K562 (cell line): ENCODE measurements at regions not wholly inside any gene's neighbourhood (a gene's known extent, or its start where the extent isn't known, plus 50 kb on each side); places are given as distances from the start of the nearest gene placed in this dataset.

Experiments used
- ETV5 ChIP-seq: sonication (generic); formaldehyde crosslinking; IDR thresholded peaks from 2 replicates; pipeline ENCODE4 v1.4.0; 2020; ENCODE audit warnings: low read depth, mild to moderate bottlenecking, missing genetic modification reagents
- EZH2 ChIP-seq: IDR thresholded peaks from 2 replicates; pipeline ENCODE4 v1.6.1; 2012; ENCODE audit warnings: low read depth, mild to moderate bottlenecking, inconsistent platforms, low read length, borderline replicate concordance
- FOS ChIP-seq: IDR thresholded peaks from 3 replicates; pipeline ENCODE4 v1.6.1; 2011; ENCODE audit not compliant: insufficient read length; ENCODE audit errors: extremely low read depth
- HIVEP1 ChIP-seq: fragments of 250-450 bp; sonication (Bioruptor Pico); IDR thresholded peaks from 2 replicates; pipeline ENCODE4 v1.4.0; 2020; ENCODE audit warnings: mild to moderate bottlenecking
- NR2C2 ChIP-seq, 2 experiments: fragments of 200-800 bp in 1 of 2; sonication (Bioruptor generic) in 1 of 2; sonication (generic) in 1 of 2; formaldehyde crosslinking in 1 of 2; IDR thresholded peaks; 2 replicates each; pipeline versions ENCODE4 v1.6.1 to v1.8.0; 2016 to 2022; ENCODE audit warnings: mild to moderate bottlenecking in 1 of 2, missing compliant biosample characterization in 1 of 2, missing genetic modification characterization in 1 of 2, missing genetic modification reagents in 1 of 2
- RAD21 ChIP-seq, 2 experiments: fragments of 250-450 bp in 1 of 2; fragments of 450-650 bp in 1 of 2; sonication (Bioruptor Pico) in 1 of 2; formaldehyde crosslinking in 1 of 2; IDR thresholded peaks in 1 of 2; conservative IDR thresholded peaks in 1 of 2; 2 replicates each; pipeline versions ENCODE4 v1.4.0 to v1.8.0; 2020 to 2022; ENCODE audit warnings: mild to moderate bottlenecking in 2 of 2, moderate library complexity in 1 of 2
- SAFB2 ChIP-seq: fragments of 200-400 bp; formaldehyde crosslinking; IDR thresholded peaks from 2 replicates; pipeline ENCODE4 v1.6.1; 2018; ENCODE audit warnings: borderline replicate concordance, low read length, low read depth, moderate library complexity; ENCODE audit not compliant: severe bottlenecking
- SMC3 ChIP-seq: conservative IDR thresholded peaks from 2 replicates; pipeline ENCODE4 v1.6.1; 2011; ENCODE audit warnings: low read depth, low read length, improper control_type of control experiment; ENCODE audit not compliant: insufficient read depth
- SRSF1 ChIP-seq: fragments of 200-400 bp; formaldehyde crosslinking; IDR thresholded peaks from 2 replicates; pipeline ENCODE4 v1.6.1; 2017; ENCODE audit warnings: mild to moderate bottlenecking, low read depth, low read length, moderate library complexity
- ZFPM2 ChIP-seq: fragments of 250-450 bp; sonication (Bioruptor Pico); IDR thresholded peaks from 2 replicates; pipeline ENCODE4 v1.5.1; 2022; ENCODE audit warnings: mild to moderate bottlenecking
- ZNF311 ChIP-seq: fragments of 250-450 bp; sonication (Bioruptor Pico); IDR thresholded peaks from 2 replicates; pipeline ENCODE4 v1.4.0; 2020; ENCODE audit warnings: mild to moderate bottlenecking, moderate library complexity
- ZNF589 ChIP-seq: fragments of 200-800 bp; sonication (Bioruptor generic); IDR thresholded peaks from 2 replicates; pipeline ENCODE4 v1.6.1; 2016; ENCODE audit warnings: low read depth, missing genetic modification characterization, missing compliant biosample characterization
- ZNF668 ChIP-seq: fragments of 250-450 bp; sonication (Bioruptor Pico); IDR thresholded peaks from 2 replicates; pipeline ENCODE4 v1.8.0; 2022; ENCODE audit warnings: mild to moderate bottlenecking, inconsistent platforms
- TF ChIP-seq, protein P1 (sequence below): fragments of 450-650 bp; IDR thresholded peaks from 2 replicates; pipeline ENCODE4 v1.6.1; 2016; ENCODE audit warnings: borderline replicate concordance
- TF ChIP-seq, protein P2 (sequence below), 2 experiments: fragments of 200-800 bp in 1 of 2; sonication (Bioruptor generic) in 1 of 2; sonication (generic) in 1 of 2; formaldehyde crosslinking in 1 of 2; IDR thresholded peaks in 1 of 2; conservative IDR thresholded peaks in 1 of 2; 2 replicates each; pipeline versions ENCODE4 v1.5.0 to v1.6.1; 2016 to 2020; ENCODE audit warnings: missing compliant biosample characterization in 1 of 2, missing genetic modification characterization in 1 of 2, missing genetic modification reagents in 1 of 2
- TF ChIP-seq, protein P3 (sequence below): sonication (generic); formaldehyde crosslinking; IDR thresholded peaks from 2 replicates; pipeline ENCODE4 v1.8.0; 2022; ENCODE audit warnings: missing genetic modification reagents, mild to moderate bottlenecking, borderline replicate concordance
- TF ChIP-seq, protein P4 (sequence below), 3 experiments: IDR thresholded peaks in 2 of 3; conservative IDR thresholded peaks in 1 of 3; 2 replicates each; pipeline ENCODE4 v1.5.1; 2011 to 2012; ENCODE audit warnings: low read length in 3 of 3, mild to moderate bottlenecking in 3 of 3, control low read depth in 2 of 3, improper control_type of control experiment in 1 of 3, inconsistent platforms in 1 of 3, low read depth in 1 of 3, mixed read lengths in 1 of 3, moderate library complexity in 1 of 3; ENCODE audit not compliant: insufficient read depth in 2 of 3
- TF ChIP-seq, protein P5 (sequence below): fragments of 250-450 bp; sonication (Bioruptor Pico); IDR thresholded peaks from 2 replicates; pipeline ENCODE4 v1.6.1; 2021; ENCODE audit warnings: mild to moderate bottlenecking

DNA sequence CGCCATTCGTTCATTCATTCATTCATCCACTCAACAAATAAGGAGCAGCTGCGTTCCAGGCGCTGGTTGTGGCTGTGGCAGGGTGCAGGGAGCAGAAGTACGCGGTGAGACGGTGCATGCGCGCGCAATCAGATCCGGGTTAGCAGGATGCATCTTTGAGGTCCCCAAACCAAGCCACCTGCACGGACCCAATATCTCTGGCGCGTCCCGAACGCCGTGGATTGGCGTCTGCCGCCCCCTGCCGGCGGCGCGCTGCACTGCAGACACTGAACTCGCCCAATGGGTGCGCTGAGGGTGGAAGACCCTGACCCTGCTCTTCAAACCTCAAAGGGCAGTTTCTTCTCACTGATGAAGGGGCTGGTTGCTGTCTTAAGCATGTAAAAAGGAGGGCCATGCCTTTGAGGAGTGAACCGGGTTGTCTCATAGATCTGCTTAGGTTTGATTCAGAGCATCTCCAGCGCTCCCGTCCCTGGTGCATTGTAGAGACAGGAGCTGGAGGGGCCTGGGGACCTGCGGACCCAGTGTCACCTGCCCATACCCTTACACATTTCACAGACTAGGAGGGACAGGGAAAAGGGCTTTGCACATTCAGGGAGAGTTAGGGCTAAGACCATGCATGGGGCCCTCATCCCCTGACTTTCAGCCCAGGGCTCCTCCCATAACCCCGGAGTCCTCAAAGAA is 102.5 kb downstream of the RAMP3 start (continued):
- TF ChIP-seq, protein P1, sequence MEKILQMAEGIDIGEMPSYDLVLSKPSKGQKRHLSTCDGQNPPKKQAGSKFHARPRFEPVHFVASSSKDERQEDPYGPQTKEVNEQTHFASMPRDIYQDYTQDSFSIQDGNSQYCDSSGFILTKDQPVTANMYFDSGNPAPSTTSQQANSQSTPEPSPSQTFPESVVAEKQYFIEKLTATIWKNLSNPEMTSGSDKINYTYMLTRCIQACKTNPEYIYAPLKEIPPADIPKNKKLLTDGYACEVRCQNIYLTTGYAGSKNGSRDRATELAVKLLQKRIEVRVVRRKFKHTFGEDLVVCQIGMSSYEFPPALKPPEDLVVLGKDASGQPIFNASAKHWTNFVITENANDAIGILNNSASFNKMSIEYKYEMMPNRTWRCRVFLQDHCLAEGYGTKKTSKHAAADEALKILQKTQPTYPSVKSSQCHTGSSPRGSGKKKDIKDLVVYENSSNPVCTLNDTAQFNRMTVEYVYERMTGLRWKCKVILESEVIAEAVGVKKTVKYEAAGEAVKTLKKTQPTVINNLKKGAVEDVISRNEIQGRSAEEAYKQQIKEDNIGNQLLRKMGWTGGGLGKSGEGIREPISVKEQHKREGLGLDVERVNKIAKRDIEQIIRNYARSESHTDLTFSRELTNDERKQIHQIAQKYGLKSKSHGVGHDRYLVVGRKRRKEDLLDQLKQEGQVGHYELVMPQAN: no peak
- TF ChIP-seq HIVEP1 (CRISPR knock-in tag): no peak
- no peak for TF ChIP-seq ZFPM2 (CRISPR knock-in tag)
- no peak for TF ChIP-seq ZNF311 (CRISPR knock-in tag)
- TF ChIP-seq ETV5 (CRISPR knock-in tag): no peak
- no peak for TF ChIP-seq SRSF1
- TF ChIP-seq, protein P2, sequence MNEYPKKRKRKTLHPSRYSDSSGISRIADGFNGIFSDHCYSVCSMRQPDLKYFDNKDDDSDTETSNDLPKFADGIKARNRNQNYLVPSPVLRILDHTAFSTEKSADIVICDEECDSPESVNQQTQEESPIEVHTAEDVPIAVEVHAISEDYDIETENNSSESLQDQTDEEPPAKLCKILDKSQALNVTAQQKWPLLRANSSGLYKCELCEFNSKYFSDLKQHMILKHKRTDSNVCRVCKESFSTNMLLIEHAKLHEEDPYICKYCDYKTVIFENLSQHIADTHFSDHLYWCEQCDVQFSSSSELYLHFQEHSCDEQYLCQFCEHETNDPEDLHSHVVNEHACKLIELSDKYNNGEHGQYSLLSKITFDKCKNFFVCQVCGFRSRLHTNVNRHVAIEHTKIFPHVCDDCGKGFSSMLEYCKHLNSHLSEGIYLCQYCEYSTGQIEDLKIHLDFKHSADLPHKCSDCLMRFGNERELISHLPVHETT (CRISPR knock-in tag; conservative IDR thresholded peaks at IDR 0.05 in 1 of 2, IDR thresholded peaks at IDR 0.05 in 1 of 2): no peak
- no peak for TF ChIP-seq SAFB2
- peak; percentile 99 for TF ChIP-seq SMC3
- TF ChIP-seq NR2C2 (CRISPR knock-in tag; IDR thresholded peaks at IDR 0.05): no peak
- TF ChIP-seq NR2C2 (tag; IDR thresholded peaks at IDR 0.05): no peak
- no peak for TF ChIP-seq FOS
- TF ChIP-seq, protein P3, sequence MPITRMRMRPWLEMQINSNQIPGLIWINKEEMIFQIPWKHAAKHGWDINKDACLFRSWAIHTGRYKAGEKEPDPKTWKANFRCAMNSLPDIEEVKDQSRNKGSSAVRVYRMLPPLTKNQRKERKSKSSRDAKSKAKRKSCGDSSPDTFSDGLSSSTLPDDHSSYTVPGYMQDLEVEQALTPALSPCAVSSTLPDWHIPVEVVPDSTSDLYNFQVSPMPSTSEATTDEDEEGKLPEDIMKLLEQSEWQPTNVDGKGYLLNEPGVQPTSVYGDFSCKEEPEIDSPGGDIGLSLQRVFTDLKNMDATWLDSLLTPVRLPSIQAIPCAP (CRISPR knock-in tag): no peak
- TF ChIP-seq RAD21 (CRISPR knock-in tag; conservative IDR thresholded peaks at IDR 0.05 in 1 of 2, IDR thresholded peaks at IDR 0.05 in 1 of 2): peak; percentile 95 to 96
- TF ChIP-seq EZH2: no peak
- TF ChIP-seq ZNF589 (CRISPR knock-in tag): no peak
- TF ChIP-seq, protein P4, sequence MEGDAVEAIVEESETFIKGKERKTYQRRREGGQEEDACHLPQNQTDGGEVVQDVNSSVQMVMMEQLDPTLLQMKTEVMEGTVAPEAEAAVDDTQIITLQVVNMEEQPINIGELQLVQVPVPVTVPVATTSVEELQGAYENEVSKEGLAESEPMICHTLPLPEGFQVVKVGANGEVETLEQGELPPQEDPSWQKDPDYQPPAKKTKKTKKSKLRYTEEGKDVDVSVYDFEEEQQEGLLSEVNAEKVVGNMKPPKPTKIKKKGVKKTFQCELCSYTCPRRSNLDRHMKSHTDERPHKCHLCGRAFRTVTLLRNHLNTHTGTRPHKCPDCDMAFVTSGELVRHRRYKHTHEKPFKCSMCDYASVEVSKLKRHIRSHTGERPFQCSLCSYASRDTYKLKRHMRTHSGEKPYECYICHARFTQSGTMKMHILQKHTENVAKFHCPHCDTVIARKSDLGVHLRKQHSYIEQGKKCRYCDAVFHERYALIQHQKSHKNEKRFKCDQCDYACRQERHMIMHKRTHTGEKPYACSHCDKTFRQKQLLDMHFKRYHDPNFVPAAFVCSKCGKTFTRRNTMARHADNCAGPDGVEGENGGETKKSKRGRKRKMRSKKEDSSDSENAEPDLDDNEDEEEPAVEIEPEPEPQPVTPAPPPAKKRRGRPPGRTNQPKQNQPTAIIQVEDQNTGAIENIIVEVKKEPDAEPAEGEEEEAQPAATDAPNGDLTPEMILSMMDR (IDR thresholded peaks at IDR 0.05 in 2 of 3, conservative IDR thresholded peaks at IDR 0.05 in 1 of 3; ENCODE audit: insufficient read depth in 2 of 3, low read depth in 1 of 3, low read length in 3 of 3): peak; percentile 93 to 98 (median 95)
- TF ChIP-seq, protein P5, sequence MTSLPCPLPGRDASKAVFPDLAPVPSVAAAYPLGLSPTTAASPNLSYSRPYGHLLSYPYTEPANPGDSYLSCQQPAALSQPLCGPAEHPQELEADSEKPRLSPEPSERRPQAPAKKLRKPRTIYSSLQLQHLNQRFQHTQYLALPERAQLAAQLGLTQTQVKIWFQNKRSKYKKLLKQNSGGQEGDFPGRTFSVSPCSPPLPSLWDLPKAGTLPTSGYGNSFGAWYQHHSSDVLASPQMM (CRISPR knock-in tag): no peak
- TF ChIP-seq ZNF668 (CRISPR knock-in tag): no peak
